K562 (cell line): ENCODE measurements at regions not wholly inside any gene's neighbourhood (a gene's known extent, or its start where the extent isn't known, plus 50 kb on each side); places are given as distances from the start of the nearest gene placed in this dataset.

ENCODE experiments used
- ATAC-seq: fragments of 200-7000 bp; cut with Tn5 transposase; 3 replicates; pipeline ENCODE4 v1.9.1; 2020; ENCODE audit warnings: moderate library complexity
- BruUV-seq: library from RNA; stranded (reverse); fragments of 400-500 nt; replicated peaks from 2 replicates; lab custom pipeline; 2021; lab: Mats Ljungman, UMichigan
- CTCF ChIA-PET: fragments of 300-600 bp; formaldehyde crosslinking; extraction: SDS; loops from one replicate; lab custom pipeline; 2021; ENCODE audit warnings: low intra/inter-chr PET ratio; lab: Yijun Ruan, JAX
- POLR2A ChIA-PET: fragments of 300-600, 350-650 bp; sonication (Branson Sonifier 250); formaldehyde crosslinking; extraction: SDS; loops from one replicate; lab custom pipeline; 2021; ENCODE audit warnings: antibody characterized with exemption, inconsistent platforms; lab: Yijun Ruan, JAX
- DNase-seq, 4 experiments: peaks; one replicate each; pipeline versions ENCODE4 v3.0.0 to v3.0.0-alpha.2; 2011 to 2018; ENCODE audit warnings: low spot score in 3 of 4, mixed read lengths in 3 of 4; ENCODE audit errors: extremely low read depth in 1 of 4
- FAIRE-seq: peaks from 2 replicates; lab custom pipeline; 2011; peaks lifted over from hg19 to GRCh38; lab: Jason Lieb, UNC
- H2AFZ ChIP-seq: 2 replicates; pipeline ENCODE4 v1.6.0; 2011; ENCODE audit warnings: low read depth, low read length, control low read depth, inconsistent platforms
- H3K27ac ChIP-seq: fragments of 200-600 bp; 3 replicates; pipeline ENCODE4 v1.8.0; 2011; ENCODE audit warnings: low read depth, mild to moderate bottlenecking, control low read depth, inconsistent platforms, low read length, moderate library complexity, mixed read lengths; ENCODE audit errors: extremely low read depth
- H3K27me3 ChIP-seq, 2 experiments: fragments of 300-600 bp in 1 of 2; 2 replicates in 1 of 2; 3 replicates in 1 of 2; pipeline versions ENCODE4 v1.6.0 to v1.8.0; 2011; ENCODE audit warnings: inconsistent platforms in 2 of 2, low read length in 2 of 2, mild to moderate bottlenecking in 1 of 2, mixed read lengths in 1 of 2, moderate library complexity in 1 of 2; ENCODE audit not compliant: control insufficient read depth in 2 of 2, insufficient read depth in 2 of 2
- H3K36me3 ChIP-seq: fragments of 300-600 bp; 3 replicates; pipeline ENCODE4 v1.8.0; 2011; ENCODE audit warnings: mild to moderate bottlenecking, low read length, inconsistent platforms; ENCODE audit not compliant: control insufficient read depth, insufficient read depth
- H3K4me1 ChIP-seq, 2 experiments: fragments of 200-600 bp in 1 of 2; replicated peaks in 1 of 2; 2 replicates in 1 of 2; 3 replicates in 1 of 2; pipeline versions ENCODE4 v1.5.1 to v1.8.0; 2011; ENCODE audit warnings: inconsistent platforms in 2 of 2, low read length in 2 of 2, mild to moderate bottlenecking in 1 of 2, mixed read lengths in 1 of 2, moderate library complexity in 1 of 2; ENCODE audit not compliant: control insufficient read depth in 2 of 2, insufficient read depth in 2 of 2
- H3K4me2 ChIP-seq: 2 replicates; pipeline ENCODE4 v1.6.1; 2011; ENCODE audit warnings: low read length, control low read depth, inconsistent platforms, mixed read lengths; ENCODE audit not compliant: insufficient read depth
- H3K4me3 ChIP-seq: fragments of 200-600 bp; sonication (generic), shearing (Covaris generic); 2 replicates; pipeline ENCODE4 v1.5.1; 2016; ENCODE audit warnings: control low read depth, inconsistent platforms
- H3K79me2 ChIP-seq: fragments of 200-600 bp; 3 replicates; pipeline ENCODE4 v1.8.0; 2011; ENCODE audit warnings: low read length, inconsistent platforms; ENCODE audit not compliant: control insufficient read depth, insufficient read depth
- H3K9ac ChIP-seq, 2 experiments: 2 replicates each; pipeline versions ENCODE4 v1.6.0 to v1.6.1; 2011; ENCODE audit warnings: low read depth in 2 of 2, low read length in 2 of 2, control low read depth in 1 of 2, inconsistent platforms in 1 of 2, mild to moderate bottlenecking in 1 of 2, mixed read lengths in 1 of 2; ENCODE audit not compliant: insufficient read depth in 1 of 2
- H3K9me1 ChIP-seq: one replicate; pipeline ENCODE4 v1.6.0; 2011; ENCODE audit warnings: inconsistent platforms, mild to moderate bottlenecking, low read length, moderate library complexity; ENCODE audit not compliant: control insufficient read depth, insufficient read depth
- H3K9me3 ChIP-seq: replicated peaks from 2 replicates; pipeline ENCODE4 v1.5.1; 2011; ENCODE audit warnings: low read depth, low read length, inconsistent platforms; ENCODE audit not compliant: control insufficient read depth, insufficient read depth
- H4K20me1 ChIP-seq: replicated peaks from 2 replicates; pipeline ENCODE4 v1.6.1; 2011; ENCODE audit warnings: low read length, inconsistent platforms, mixed read lengths; ENCODE audit not compliant: control insufficient read depth, insufficient read depth
- BRCA1 ChIP-seq, 2 experiments: fragments of 450-650 bp in 1 of 2; sonication (generic) in 1 of 2; formaldehyde crosslinking in 1 of 2; IDR thresholded peaks; 2 replicates each; pipeline versions ENCODE4 v1.5.0 to v1.6.1; 2017 to 2020; ENCODE audit warnings: mild to moderate bottlenecking in 1 of 2, missing genetic modification reagents in 1 of 2
- CBX1 ChIP-seq: sonication (generic); IDR thresholded peaks from 2 replicates; pipeline ENCODE4 v1.6.1; 2016; ENCODE audit warnings: antibody characterized with exemption, low read depth, mild to moderate bottlenecking
- FOXJ2 ChIP-seq: fragments of 200-800 bp; sonication (Bioruptor generic); IDR thresholded peaks from 2 replicates; pipeline ENCODE4 v1.6.1; 2016; ENCODE audit warnings: missing genetic modification characterization, missing compliant biosample characterization
- FOXM1 ChIP-seq, 2 experiments: fragments of 450-650 bp in 1 of 2; sonication (generic) in 1 of 2; formaldehyde crosslinking in 1 of 2; IDR thresholded peaks; 2 replicates each; pipeline versions ENCODE4 v1.6.1 to v1.9.0; 2017 to 2022; ENCODE audit warnings: low read depth in 2 of 2, mild to moderate bottlenecking in 2 of 2, missing genetic modification reagents in 1 of 2, moderate library complexity in 1 of 2
- HDAC2 ChIP-seq: fragments of 450-650 bp; IDR thresholded peaks from 2 replicates; pipeline ENCODE4 v1.6.1; 2016; ENCODE audit warnings: mild to moderate bottlenecking
- HDAC3 ChIP-seq: fragments of 450-650 bp; IDR thresholded peaks from 2 replicates; pipeline ENCODE4 v1.6.1; 2018; ENCODE audit warnings: borderline replicate concordance, mild to moderate bottlenecking, moderate library complexity; ENCODE audit not compliant: partially characterized antibody
- HDAC8 ChIP-seq: fragments of 450-650 bp; IDR thresholded peaks from 2 replicates; pipeline ENCODE4 v1.6.1; 2016; ENCODE audit warnings: mild to moderate bottlenecking, missing genetic modification characterization, moderate library complexity, missing compliant biosample characterization
- LEF1 ChIP-seq: fragments of 450-650 bp; IDR thresholded peaks from 2 replicates; pipeline ENCODE4 v1.6.1; 2016; ENCODE audit warnings: mild to moderate bottlenecking
- NR4A1 ChIP-seq, 2 experiments: fragments of 250-450 bp in 1 of 2; fragments of 450-650 bp in 1 of 2; sonication (Bioruptor Pico) in 1 of 2; IDR thresholded peaks; 2 replicates each; pipeline versions ENCODE4 v1.4.0 to v1.6.1; 2016 to 2020; ENCODE audit warnings: mild to moderate bottlenecking in 2 of 2, missing compliant biosample characterization in 1 of 2, missing genetic modification characterization in 1 of 2, moderate library complexity in 1 of 2
- POLR2G ChIP-seq: fragments of 200-400 bp; formaldehyde crosslinking; IDR thresholded peaks from 2 replicates; pipeline ENCODE4 v1.6.1; 2017; ENCODE audit warnings: low read depth, mild to moderate bottlenecking, antibody characterized with exemption, low read length, moderate library complexity
- PRPF4 ChIP-seq: fragments of 200-400 bp; formaldehyde crosslinking; IDR thresholded peaks from one replicate; pipeline ENCODE4 v1.6.1; 2017; ENCODE audit warnings: low read length, low read depth, mild to moderate bottlenecking; ENCODE audit not compliant: insufficient read depth, poor library complexity, severe bottlenecking
- STAT5A ChIP-seq: IDR thresholded peaks from 2 replicates; pipeline ENCODE4 v1.6.1; 2012; ENCODE audit warnings: low read length, inconsistent platforms, borderline replicate concordance
- ZHX1 ChIP-seq: fragments of 150-350 bp; conservative IDR thresholded peaks from 2 replicates; pipeline ENCODE4 v1.6.1; 2014; ENCODE audit warnings: low read length
- ZNF263 ChIP-seq: sonication (generic); formaldehyde crosslinking; IDR thresholded peaks from 2 replicates; pipeline ENCODE4 v1.8.0; 2022; ENCODE audit warnings: mild to moderate bottlenecking, missing genetic modification reagents, borderline replicate concordance
- ZNF384 ChIP-seq: IDR thresholded peaks from 2 replicates; pipeline ENCODE4 v1.6.1; 2012; ENCODE audit warnings: low read depth, low read length, improper control_type of control experiment
- ZNF444 ChIP-seq: fragments of 250-450 bp; sonication (Bioruptor Pico); IDR thresholded peaks from 2 replicates; pipeline ENCODE4 v1.4.0; 2020; ENCODE audit warnings: mild to moderate bottlenecking, moderate library complexity
- ZNF445 ChIP-seq: fragments of 250-450 bp; sonication (Bioruptor Pico); IDR thresholded peaks from 2 replicates; pipeline ENCODE4 v1.4.0; 2020; ENCODE audit warnings: low read depth, mild to moderate bottlenecking, moderate library complexity
- ZNF561 ChIP-seq: fragments of 450-650 bp; formaldehyde crosslinking; conservative IDR thresholded peaks from 2 replicates; pipeline ENCODE4 v1.4.0; 2020; ENCODE audit warnings: mild to moderate bottlenecking, moderate library complexity
- WGBS: fragments of 100-300 bp; shearing (Covaris generic); methylation state at CpG from one replicate; pipeline ENCODE4 v1.1.6; 2016; ENCODE audit warnings: low coverage, mixed read lengths; ENCODE audit not compliant: insufficient coverage; ENCODE audit errors: missing lambda C conversion rate; 5-methylcytosine and 5-hydroxymethylcytosine counted together
- in situ Hi-C: fragments of 300-500 bp; cut with MboI; formaldehyde crosslinking; loops from 4 replicates; pipeline ENCODE4 v1.15.0; 2018; ENCODE audit warnings: inconsistent platforms, mixed read lengths
- intact Hi-C: fragments of 100-400 bp; cut with micrococcal nuclease; formaldehyde crosslinking; loops from 2 replicates; pipeline ENCODE4 v1.14.2; 2022

GRCh38 chr9:19620326-19620725 lies 168.5 kb downstream of the SLC24A2 start:
- BruUV-seq: no TSS peak
- Histone ChIP-seq H2AFZ (no peak overlapping the region), H3K9me1 (no peaks in the 10 kb centered on the region), H3K27ac (no peak overlapping the region), H3K27me3 (no peaks in the 10 kb centered on the region), H3K4me2 (no peak overlapping the region), H4K20me1 (no peaks in the 10 kb centered on the region), H3K36me3 (no peaks in the 10 kb centered on the region), H3K4me1 (no peaks in the 10 kb centered on the region), H3K4me3 (no peak overlapping the region), H3K79me2 (no peaks in the 10 kb centered on the region), H3K9me3 (no peaks in the 10 kb centered on the region), H3K9ac (no peak overlapping the region)
- ATAC-seq (no peak), DNase-seq (no peak), FAIRE-seq (no peak)
- CTCF ChIA-PET: no interaction called here
- TF ChIP-seq ZHX1 (no peak), ZNF384 (no peak), HDAC2 (no peak), NR4A1 (CRISPR knock-in tag; IDR thresholded peaks at IDR 0.05) (no peak), NR4A1 (tag; IDR thresholded peaks at IDR 0.05) (no peak), BRCA1 (IDR thresholded peaks at IDR 0.05) (no peak), BRCA1 (CRISPR knock-in tag; IDR thresholded peaks at IDR 0.05) (no peak), ZNF445 (CRISPR knock-in tag) (no peak), POLR2G (no peak), STAT5A (no peak), HDAC3 (no peak), LEF1 (no peak), ZNF263 (CRISPR knock-in tag) (no peak), ZNF444 (no peak), FOXJ2 (tag) (no peak), ZNF561 (CRISPR knock-in tag) (no peak), HDAC8 (tag) (no peak), CBX1 (no peak), PRPF4 (no peak), FOXM1 (IDR thresholded peaks at IDR 0.05; ENCODE audit: low read depth) (no peak), FOXM1 (CRISPR knock-in tag; IDR thresholded peaks at IDR 0.05; ENCODE audit: low read depth) (no peak)
- 0% methylated on average over 4 of the region's 4 CpGs for WGBS
- in situ Hi-C loops (no loop called here), intact Hi-C loops (no loop called here)
- POLR2A ChIA-PET: no interaction called here
